ENCODE measurements at regions not wholly inside any gene's neighbourhood (a gene's known extent, or its start where the extent isn't known, plus 50 kb on each side); places are given as distances from the start of the nearest gene placed in this dataset.

DNA sequence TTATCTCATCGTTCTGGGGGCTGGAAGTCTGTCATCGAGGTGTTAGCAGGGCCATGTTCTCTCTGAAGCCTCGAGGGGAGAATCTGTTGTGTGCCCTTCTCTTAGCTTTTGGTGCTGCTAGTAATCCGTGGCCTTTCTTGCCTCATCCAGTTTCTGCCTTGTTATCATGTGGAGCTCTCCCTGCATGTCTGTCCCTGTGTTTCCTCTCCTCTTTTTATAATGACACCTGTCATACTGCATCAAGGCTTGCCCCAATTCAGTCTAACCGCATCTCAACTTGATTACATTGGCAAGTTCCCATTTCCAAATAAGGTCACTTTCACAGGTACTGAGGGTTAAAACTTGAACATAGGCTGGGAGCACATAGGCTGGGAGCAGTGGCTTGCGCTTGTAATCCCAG is 82.6 kb upstream of the CNIH3 start:
- no peaks in the 10 kb centered on the region for H3K27me3 ChIP-seq (ENCODE audit: control insufficient read depth in 2 of 2, insufficient read depth in 2 of 2, low read length in 2 of 2)
- no peaks in the 10 kb centered on the region for H3K36me3 ChIP-seq (ENCODE audit: control insufficient read depth in 2 of 2, insufficient read depth in 2 of 2, low read length in 2 of 2)
- no peak overlapping the region for H3K27ac ChIP-seq (ENCODE audit: low read depth in 2 of 2, low read length in 2 of 2)
- no peak overlapping the region for H3K9ac ChIP-seq (ENCODE audit: low read depth in 1 of 2, low read length in 2 of 2)
- no peaks in the 10 kb centered on the region for H3K4me1 ChIP-seq (ENCODE audit: control insufficient read depth in 2 of 2, insufficient read depth in 2 of 2, low read length in 2 of 2)
- no peak overlapping the region for H3K4me3 ChIP-seq (ENCODE audit: low read length in 2 of 2)
- no peaks in the 10 kb centered on the region for H3K9me3 ChIP-seq (ENCODE audit: control insufficient read depth in 2 of 2, low read length in 2 of 2)

DNA sequence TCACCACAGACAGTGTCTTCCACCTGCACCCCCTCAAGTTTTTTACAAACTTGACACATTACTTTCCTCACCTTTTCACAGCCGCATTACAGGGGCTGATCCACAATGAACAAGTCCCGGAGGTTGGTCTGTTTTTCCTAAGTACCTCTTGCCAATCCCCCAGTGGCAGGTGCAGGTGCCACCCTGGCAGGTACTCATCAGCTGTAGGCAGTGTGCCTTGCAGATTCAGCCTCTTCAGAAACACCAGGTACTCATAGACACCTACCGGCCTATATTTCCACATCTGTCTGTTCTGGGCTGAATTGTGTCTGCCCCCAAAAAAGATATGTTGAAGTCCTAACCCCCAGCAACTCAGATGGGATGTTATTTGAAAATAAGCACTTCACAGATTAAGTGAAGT is 81.4 kb upstream of the CNIH3 start:
- H3K9me3 ChIP-seq (ENCODE audit: control insufficient read depth in 2 of 2, low read length in 2 of 2), result no peaks in the 10 kb centered on the region
- no peak overlapping the region for H3K27ac ChIP-seq (ENCODE audit: low read depth in 2 of 2, low read length in 2 of 2)
- no peaks in the 10 kb centered on the region for H3K36me3 ChIP-seq (ENCODE audit: control insufficient read depth in 2 of 2, insufficient read depth in 2 of 2, low read length in 2 of 2)
- H3K9ac ChIP-seq (ENCODE audit: low read depth in 1 of 2, low read length in 2 of 2), result no peak overlapping the region
- no peak overlapping the region for H3K4me3 ChIP-seq (ENCODE audit: low read length in 2 of 2)
- no peaks in the 10 kb centered on the region for H3K27me3 ChIP-seq (ENCODE audit: control insufficient read depth in 2 of 2, insufficient read depth in 2 of 2, low read length in 2 of 2)
- no peaks in the 10 kb centered on the region for H3K4me1 ChIP-seq (ENCODE audit: control insufficient read depth in 2 of 2, insufficient read depth in 2 of 2, low read length in 2 of 2)

DNA sequence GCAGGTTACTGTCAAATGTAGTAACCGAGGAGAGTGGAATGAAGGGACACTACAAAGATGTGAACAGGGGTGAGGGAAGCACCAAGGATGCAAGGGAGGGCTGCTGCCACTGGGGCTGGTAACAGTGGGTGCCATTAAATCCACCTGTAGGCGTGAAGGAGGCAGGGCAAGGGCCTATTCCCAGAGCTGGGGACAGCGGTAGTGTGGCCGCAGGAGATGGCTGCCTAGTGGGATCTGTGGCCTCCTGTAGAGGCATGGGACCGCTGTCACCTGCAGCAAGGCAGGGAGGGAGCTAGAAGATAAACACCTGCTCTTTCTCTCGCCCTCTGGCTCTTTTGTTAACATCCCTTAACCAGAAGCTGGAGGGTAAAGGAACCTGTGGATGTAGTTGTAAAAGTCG is 80.5 kb upstream of the CNIH3 start:
- Histone ChIP-seq H3K4me1 (ENCODE audit: control insufficient read depth in 2 of 2, insufficient read depth in 2 of 2, low read length in 2 of 2) (no peaks in the 10 kb centered on the region), H3K27me3 (ENCODE audit: control insufficient read depth in 2 of 2, insufficient read depth in 2 of 2, low read length in 2 of 2) (no peaks in the 10 kb centered on the region), H3K4me3 (ENCODE audit: low read length in 2 of 2) (no peak overlapping the region), H3K9ac (ENCODE audit: low read depth in 1 of 2, low read length in 2 of 2) (no peak overlapping the region), H3K36me3 (ENCODE audit: control insufficient read depth in 2 of 2, insufficient read depth in 2 of 2, low read length in 2 of 2) (no peaks in the 10 kb centered on the region), H3K9me3 (ENCODE audit: control insufficient read depth in 2 of 2, low read length in 2 of 2) (no peaks in the 10 kb centered on the region), H3K27ac (ENCODE audit: low read depth in 2 of 2, low read length in 2 of 2) (no peak overlapping the region)

DNA sequence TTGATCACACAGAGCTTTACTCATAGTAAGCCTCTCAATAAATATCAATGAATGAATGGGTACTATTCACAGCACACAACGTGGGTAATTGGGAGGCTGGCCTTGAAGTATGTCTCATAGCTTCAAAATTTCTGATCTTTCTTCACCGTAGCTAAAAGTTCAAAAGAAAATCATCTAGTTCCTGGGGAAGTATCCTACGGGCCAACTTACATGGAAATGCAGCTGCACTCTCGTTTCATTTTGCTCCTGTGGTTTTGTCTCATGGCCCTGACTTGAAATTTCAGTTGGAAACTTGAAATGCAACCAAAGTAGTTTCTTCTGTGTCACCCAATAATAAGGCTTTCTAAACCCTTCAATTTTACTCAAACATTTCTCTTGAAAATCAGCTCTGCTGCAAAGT is 76.1 kb upstream of the CNIH3 start:
- no peak overlapping the region for H3K4me3 ChIP-seq (ENCODE audit: low read length in 2 of 2)
- H3K27ac ChIP-seq (ENCODE audit: low read depth in 2 of 2, low read length in 2 of 2), result no peak overlapping the region
- H3K9me3 ChIP-seq (ENCODE audit: control insufficient read depth in 2 of 2, low read length in 2 of 2), result no peaks in the 10 kb centered on the region
- no peak overlapping the region for H3K9ac ChIP-seq (ENCODE audit: low read depth in 1 of 2, low read length in 2 of 2)
- no peaks in the 10 kb centered on the region for H3K27me3 ChIP-seq (ENCODE audit: control insufficient read depth in 2 of 2, insufficient read depth in 2 of 2, low read length in 2 of 2)
- no peaks in the 10 kb centered on the region for H3K36me3 ChIP-seq (ENCODE audit: control insufficient read depth in 2 of 2, insufficient read depth in 2 of 2, low read length in 2 of 2)
- peaks cover 0 to 5% of the 10 kb centered on the region in 2 donors for H3K4me1 ChIP-seq (ENCODE audit: control insufficient read depth in 2 of 2, insufficient read depth in 2 of 2, low read length in 2 of 2)

DNA sequence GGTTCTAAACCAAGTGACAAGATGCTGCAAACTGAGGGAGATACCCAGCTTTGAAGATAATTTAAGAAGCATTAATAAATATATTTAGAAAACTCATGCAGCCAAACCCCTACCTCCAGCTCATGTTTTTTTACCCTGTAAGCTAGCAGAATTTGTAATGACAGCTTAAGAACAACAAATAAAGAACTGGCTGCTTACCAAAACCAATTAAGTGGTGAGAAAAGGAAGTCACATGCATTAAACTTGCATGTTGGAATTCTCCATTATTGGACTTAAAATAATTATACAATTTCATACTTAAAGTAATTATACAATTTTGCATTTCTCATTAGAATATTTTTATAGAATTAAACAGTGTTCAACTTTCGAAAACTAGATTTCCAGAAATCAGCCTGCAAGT is 75.6 kb upstream of the CNIH3 start:
- no peak overlapping the region for H3K4me3 ChIP-seq (ENCODE audit: low read length in 2 of 2)

DNA sequence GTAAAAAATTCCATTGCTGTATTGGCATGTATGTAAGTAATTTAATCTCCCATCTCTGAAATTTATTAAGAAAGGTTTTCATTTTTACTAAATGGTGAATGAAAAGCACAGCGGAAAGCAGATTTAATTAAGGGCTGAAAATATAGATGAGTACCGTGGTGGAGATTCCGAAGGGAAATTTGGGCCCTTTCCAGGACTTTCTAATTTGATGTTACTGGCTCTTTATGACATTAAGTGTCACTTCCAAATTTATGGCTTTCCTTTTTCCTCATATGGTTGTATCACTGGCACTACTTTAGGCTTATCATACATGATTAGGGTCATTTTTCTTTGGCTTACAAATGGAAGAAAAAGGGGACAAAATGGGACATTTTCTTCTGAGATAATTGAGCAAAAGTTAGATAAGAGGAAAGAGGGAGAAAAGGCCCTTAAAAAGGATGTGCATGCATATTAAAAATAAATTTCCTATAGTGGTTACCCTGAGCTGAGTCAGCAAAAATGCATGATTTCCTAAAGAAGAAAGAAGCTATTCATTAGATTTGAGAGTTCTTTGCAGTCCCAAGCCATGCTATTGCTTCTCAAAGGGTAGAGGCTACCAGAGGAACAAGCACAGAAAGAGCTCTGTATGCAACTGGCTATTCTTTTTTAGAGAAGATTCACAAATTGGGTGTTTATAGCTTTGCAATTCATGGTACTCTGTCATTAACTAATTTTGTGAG is 74.9 kb upstream of the CNIH3 start:
- H3K9me3 ChIP-seq (ENCODE audit: control insufficient read depth in 2 of 2, low read length in 2 of 2), result no peaks in the 10 kb centered on the region
- no peaks in the 10 kb centered on the region for H3K27me3 ChIP-seq (ENCODE audit: control insufficient read depth in 2 of 2, insufficient read depth in 2 of 2, low read length in 2 of 2)
- H3K4me1 ChIP-seq (ENCODE audit: control insufficient read depth in 2 of 2, insufficient read depth in 2 of 2, low read length in 2 of 2), result peaks cover 0 to 5% of the 10 kb centered on the region in 2 donors
- H3K36me3 ChIP-seq (ENCODE audit: control insufficient read depth in 2 of 2, insufficient read depth in 2 of 2, low read length in 2 of 2), result no peaks in the 10 kb centered on the region
- H3K27ac ChIP-seq (ENCODE audit: low read depth in 2 of 2, low read length in 2 of 2), result no peak overlapping the region
- no peak overlapping the region for H3K4me3 ChIP-seq (ENCODE audit: low read length in 2 of 2)
- no peak overlapping the region for H3K9ac ChIP-seq (ENCODE audit: low read depth in 1 of 2, low read length in 2 of 2)

More for the DNA sequence above, 75.6 kb upstream of the CNIH3 start:
- H3K4me1 ChIP-seq (ENCODE audit: control insufficient read depth in 2 of 2, insufficient read depth in 2 of 2, low read length in 2 of 2), result peaks cover 0 to 5% of the 10 kb centered on the region in 2 donors
- no peak overlapping the region for H3K27ac ChIP-seq (ENCODE audit: low read depth in 2 of 2, low read length in 2 of 2)
- no peaks in the 10 kb centered on the region for H3K36me3 ChIP-seq (ENCODE audit: control insufficient read depth in 2 of 2, insufficient read depth in 2 of 2, low read length in 2 of 2)
- no peaks in the 10 kb centered on the region for H3K9me3 ChIP-seq (ENCODE audit: control insufficient read depth in 2 of 2, low read length in 2 of 2)
- no peak overlapping the region for H3K9ac ChIP-seq (ENCODE audit: low read depth in 1 of 2, low read length in 2 of 2)
- no peaks in the 10 kb centered on the region for H3K27me3 ChIP-seq (ENCODE audit: control insufficient read depth in 2 of 2, insufficient read depth in 2 of 2, low read length in 2 of 2)

DNA sequence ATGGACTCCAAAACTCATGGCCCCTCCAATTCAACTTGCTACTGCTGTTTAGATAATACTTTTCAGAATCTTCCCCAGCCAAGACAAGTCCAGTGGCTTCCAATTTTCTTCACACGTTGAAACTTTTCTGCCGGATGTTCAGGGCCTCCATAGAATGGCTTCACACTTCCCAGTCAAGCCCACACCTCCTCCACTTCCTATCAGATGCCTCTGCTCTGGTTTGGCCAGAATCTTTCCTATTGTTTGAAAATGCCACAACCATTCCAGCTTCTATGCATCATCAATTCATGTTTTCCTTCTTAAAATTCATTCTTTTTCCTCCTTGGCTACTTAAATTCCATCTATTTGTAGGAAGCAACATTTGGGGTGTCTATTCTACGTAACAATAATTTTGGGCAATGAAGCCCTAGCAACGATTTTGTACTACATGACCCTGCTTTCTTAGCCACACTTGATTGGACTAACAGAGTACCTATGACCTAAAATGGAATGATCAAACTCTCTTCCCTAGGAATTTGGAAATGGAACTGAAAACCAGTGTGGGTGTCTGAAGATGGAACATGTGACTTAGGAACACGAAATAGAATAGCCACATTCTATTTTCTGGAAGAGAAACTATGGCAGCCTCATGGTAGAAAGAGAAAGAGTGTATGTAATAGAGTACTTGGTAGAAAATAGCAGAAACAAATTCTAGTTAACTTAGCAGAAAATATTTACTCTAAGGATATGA is 74.1 kb upstream of the CNIH3 start:
- H3K27ac ChIP-seq (ENCODE audit: low read depth in 2 of 2, low read length in 2 of 2), result no peak overlapping the region
- no peaks in the 10 kb centered on the region for H3K36me3 ChIP-seq (ENCODE audit: control insufficient read depth in 2 of 2, insufficient read depth in 2 of 2, low read length in 2 of 2)
- no peaks in the 10 kb centered on the region for H3K27me3 ChIP-seq (ENCODE audit: control insufficient read depth in 2 of 2, insufficient read depth in 2 of 2, low read length in 2 of 2)
- H3K9ac ChIP-seq (ENCODE audit: low read depth in 1 of 2, low read length in 2 of 2), result no peak overlapping the region
- peaks cover 0 to 5% of the 10 kb centered on the region in 2 donors for H3K4me1 ChIP-seq (ENCODE audit: control insufficient read depth in 2 of 2, insufficient read depth in 2 of 2, low read length in 2 of 2)
- no peaks in the 10 kb centered on the region for H3K9me3 ChIP-seq (ENCODE audit: control insufficient read depth in 2 of 2, low read length in 2 of 2)
- H3K4me3 ChIP-seq (ENCODE audit: low read length in 2 of 2), result no peak overlapping the region

DNA sequence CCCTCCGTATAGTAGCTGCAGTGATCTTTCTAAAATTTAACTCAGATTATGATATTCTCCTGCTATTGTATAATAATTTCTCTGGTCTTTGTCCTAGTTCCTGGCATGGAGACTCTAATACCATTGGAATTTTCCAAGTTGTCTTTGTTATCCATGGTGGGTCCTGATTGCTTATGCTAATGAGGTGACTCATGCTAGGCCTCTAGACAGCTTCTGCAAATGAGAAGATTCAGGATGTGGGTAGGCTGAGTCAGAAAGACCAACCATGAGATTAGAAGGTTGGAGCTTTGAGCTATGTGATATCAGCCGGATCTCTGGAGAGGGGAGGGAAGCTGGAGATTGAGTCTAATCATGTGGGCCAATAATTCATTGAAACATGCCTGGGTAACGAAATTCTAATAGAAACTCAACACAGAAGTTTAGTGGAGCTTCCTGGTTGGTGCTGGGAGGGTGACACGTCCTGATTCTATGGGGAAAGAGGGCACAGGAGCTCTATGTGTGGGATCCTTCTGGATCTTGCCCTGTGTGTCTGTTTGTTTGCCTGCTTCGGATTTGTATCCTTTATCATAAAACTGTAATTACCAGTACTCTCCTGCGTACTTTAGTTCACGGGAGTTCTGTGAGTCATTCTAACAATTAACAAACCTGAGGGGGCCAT is 73.2 kb upstream of the CNIH3 start:
- peaks cover 0 to 5% of the 10 kb centered on the region in 2 donors for H3K4me1 ChIP-seq (ENCODE audit: control insufficient read depth in 2 of 2, insufficient read depth in 2 of 2, low read length in 2 of 2)
- H3K9ac ChIP-seq (ENCODE audit: low read depth in 1 of 2, low read length in 2 of 2), result no peak overlapping the region
- H3K4me3 ChIP-seq (ENCODE audit: low read length in 2 of 2), result no peak overlapping the region
- no peaks in the 10 kb centered on the region for H3K27me3 ChIP-seq (ENCODE audit: control insufficient read depth in 2 of 2, insufficient read depth in 2 of 2, low read length in 2 of 2)
- H3K27ac ChIP-seq (ENCODE audit: low read depth in 2 of 2, low read length in 2 of 2), result no peak overlapping the region
- H3K9me3 ChIP-seq (ENCODE audit: control insufficient read depth in 2 of 2, low read length in 2 of 2), result no peaks in the 10 kb centered on the region
- no peaks in the 10 kb centered on the region for H3K36me3 ChIP-seq (ENCODE audit: control insufficient read depth in 2 of 2, insufficient read depth in 2 of 2, low read length in 2 of 2)

DNA sequence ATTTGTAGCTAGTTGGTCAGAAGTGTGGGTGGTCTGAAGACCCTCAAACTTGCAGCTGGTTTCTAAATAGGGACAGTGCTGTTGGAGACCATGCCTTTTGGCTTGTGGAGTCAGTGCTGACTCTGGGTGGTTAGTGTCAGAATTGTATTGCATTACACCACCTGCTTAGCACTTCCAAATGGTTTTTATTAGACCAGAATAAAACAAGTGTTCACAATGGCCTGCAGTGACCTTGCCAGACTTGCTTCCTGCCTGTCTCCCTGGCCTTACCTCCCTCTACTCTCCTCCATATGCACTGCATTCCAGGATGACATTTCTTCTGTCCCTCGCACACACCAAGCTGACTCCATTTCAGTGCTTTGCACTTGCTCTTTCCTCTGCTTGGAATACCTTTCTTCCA is 72.7 kb upstream of the CNIH3 start:
- Histone ChIP-seq H3K27ac (ENCODE audit: low read depth in 2 of 2, low read length in 2 of 2) (no peak overlapping the region), H3K4me1 (ENCODE audit: control insufficient read depth in 2 of 2, insufficient read depth in 2 of 2, low read length in 2 of 2) (peaks cover 0 to 5% of the 10 kb centered on the region in 2 donors), H3K9ac (ENCODE audit: low read depth in 1 of 2, low read length in 2 of 2) (no peak overlapping the region), H3K9me3 (ENCODE audit: control insufficient read depth in 2 of 2, low read length in 2 of 2) (no peaks in the 10 kb centered on the region), H3K27me3 (ENCODE audit: control insufficient read depth in 2 of 2, insufficient read depth in 2 of 2, low read length in 2 of 2) (no peaks in the 10 kb centered on the region), H3K4me3 (ENCODE audit: low read length in 2 of 2) (no peak overlapping the region), H3K36me3 (ENCODE audit: control insufficient read depth in 2 of 2, insufficient read depth in 2 of 2, low read length in 2 of 2) (no peaks in the 10 kb centered on the region)

DNA sequence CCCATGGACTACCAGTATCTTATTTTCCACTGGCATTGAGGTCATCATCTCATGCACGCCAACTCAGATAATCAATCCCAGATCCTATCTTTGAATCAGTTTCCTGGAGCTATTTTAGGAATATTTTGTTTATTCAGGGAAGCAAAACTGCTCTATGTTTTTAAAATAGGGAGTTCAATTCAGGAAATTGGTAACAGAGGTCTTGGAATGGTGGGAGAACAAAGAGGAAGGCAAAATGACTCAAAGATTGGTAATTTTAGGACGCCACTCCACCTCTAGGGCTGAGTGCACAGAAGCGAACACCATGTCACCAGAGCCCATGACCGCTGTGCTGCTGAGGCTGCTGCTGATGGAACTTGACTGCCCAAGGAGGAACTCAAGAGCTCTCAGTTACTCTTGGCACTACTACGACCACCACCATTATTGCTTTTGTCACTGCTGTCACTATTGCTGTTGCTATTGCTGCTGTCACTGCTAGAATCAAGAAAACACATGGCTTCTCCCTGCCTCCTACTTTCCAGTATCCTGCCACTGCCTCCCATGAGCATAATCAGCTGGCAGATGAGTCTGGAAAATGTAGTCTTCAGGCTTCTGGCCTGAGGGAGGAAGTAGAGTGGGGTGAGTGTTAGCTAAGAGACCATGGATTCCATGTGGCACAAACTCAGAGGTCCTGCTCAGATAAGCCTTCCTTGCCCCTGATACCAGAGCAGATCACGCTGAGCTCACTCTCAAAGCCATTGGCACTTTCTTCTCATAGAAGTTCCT is 71.6 kb upstream of the CNIH3 start:
- H3K27ac ChIP-seq (ENCODE audit: low read depth in 2 of 2, low read length in 2 of 2), result no peak overlapping the region
- no peaks in the 10 kb centered on the region for H3K27me3 ChIP-seq (ENCODE audit: control insufficient read depth in 2 of 2, insufficient read depth in 2 of 2, low read length in 2 of 2)
- H3K4me3 ChIP-seq (ENCODE audit: low read length in 2 of 2), result no peak overlapping the region
- H3K36me3 ChIP-seq (ENCODE audit: control insufficient read depth in 2 of 2, insufficient read depth in 2 of 2, low read length in 2 of 2), result no peaks in the 10 kb centered on the region
- no peak overlapping the region for H3K9ac ChIP-seq (ENCODE audit: low read depth in 1 of 2, low read length in 2 of 2)
- peaks cover 0 to 5% of the 10 kb centered on the region in 2 donors for H3K4me1 ChIP-seq (ENCODE audit: control insufficient read depth in 2 of 2, insufficient read depth in 2 of 2, low read length in 2 of 2)
- no peaks in the 10 kb centered on the region for H3K9me3 ChIP-seq (ENCODE audit: control insufficient read depth in 2 of 2, low read length in 2 of 2)
